ENCODE measurements at regions not wholly inside any gene's neighbourhood (a gene's known extent, or its start where the extent isn't known, plus 50 kb on each side); places are given as distances from the start of the nearest gene placed in this dataset.
"Not testable (repeated sequence)": the region's sequence is repeated elsewhere in the genome, so short reads cannot be mapped to it uniquely, and the experiment has no call there.

GRCh38 chr3:18182923-18183322 lies 242.2 kb downstream of the SATB1 start:
- TF ChIP-seq, protein P1, sequence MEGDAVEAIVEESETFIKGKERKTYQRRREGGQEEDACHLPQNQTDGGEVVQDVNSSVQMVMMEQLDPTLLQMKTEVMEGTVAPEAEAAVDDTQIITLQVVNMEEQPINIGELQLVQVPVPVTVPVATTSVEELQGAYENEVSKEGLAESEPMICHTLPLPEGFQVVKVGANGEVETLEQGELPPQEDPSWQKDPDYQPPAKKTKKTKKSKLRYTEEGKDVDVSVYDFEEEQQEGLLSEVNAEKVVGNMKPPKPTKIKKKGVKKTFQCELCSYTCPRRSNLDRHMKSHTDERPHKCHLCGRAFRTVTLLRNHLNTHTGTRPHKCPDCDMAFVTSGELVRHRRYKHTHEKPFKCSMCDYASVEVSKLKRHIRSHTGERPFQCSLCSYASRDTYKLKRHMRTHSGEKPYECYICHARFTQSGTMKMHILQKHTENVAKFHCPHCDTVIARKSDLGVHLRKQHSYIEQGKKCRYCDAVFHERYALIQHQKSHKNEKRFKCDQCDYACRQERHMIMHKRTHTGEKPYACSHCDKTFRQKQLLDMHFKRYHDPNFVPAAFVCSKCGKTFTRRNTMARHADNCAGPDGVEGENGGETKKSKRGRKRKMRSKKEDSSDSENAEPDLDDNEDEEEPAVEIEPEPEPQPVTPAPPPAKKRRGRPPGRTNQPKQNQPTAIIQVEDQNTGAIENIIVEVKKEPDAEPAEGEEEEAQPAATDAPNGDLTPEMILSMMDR (IDR thresholded peaks at IDR 0.05; ENCODE audit: insufficient read depth, low read length) = not testable (repeated sequence)
- not testable (repeated sequence) for TF ChIP-seq POLR2AphosphoS5 (IDR thresholded peaks at IDR 0.05; ENCODE audit: low read depth); SPI1 (IDR thresholded peaks at IDR 0.05; ENCODE audit: borderline replicate concordance, low read depth); GABPA (IDR thresholded peaks at IDR 0.05; ENCODE audit: low read depth)
- TF ChIP-seq, protein P2, sequence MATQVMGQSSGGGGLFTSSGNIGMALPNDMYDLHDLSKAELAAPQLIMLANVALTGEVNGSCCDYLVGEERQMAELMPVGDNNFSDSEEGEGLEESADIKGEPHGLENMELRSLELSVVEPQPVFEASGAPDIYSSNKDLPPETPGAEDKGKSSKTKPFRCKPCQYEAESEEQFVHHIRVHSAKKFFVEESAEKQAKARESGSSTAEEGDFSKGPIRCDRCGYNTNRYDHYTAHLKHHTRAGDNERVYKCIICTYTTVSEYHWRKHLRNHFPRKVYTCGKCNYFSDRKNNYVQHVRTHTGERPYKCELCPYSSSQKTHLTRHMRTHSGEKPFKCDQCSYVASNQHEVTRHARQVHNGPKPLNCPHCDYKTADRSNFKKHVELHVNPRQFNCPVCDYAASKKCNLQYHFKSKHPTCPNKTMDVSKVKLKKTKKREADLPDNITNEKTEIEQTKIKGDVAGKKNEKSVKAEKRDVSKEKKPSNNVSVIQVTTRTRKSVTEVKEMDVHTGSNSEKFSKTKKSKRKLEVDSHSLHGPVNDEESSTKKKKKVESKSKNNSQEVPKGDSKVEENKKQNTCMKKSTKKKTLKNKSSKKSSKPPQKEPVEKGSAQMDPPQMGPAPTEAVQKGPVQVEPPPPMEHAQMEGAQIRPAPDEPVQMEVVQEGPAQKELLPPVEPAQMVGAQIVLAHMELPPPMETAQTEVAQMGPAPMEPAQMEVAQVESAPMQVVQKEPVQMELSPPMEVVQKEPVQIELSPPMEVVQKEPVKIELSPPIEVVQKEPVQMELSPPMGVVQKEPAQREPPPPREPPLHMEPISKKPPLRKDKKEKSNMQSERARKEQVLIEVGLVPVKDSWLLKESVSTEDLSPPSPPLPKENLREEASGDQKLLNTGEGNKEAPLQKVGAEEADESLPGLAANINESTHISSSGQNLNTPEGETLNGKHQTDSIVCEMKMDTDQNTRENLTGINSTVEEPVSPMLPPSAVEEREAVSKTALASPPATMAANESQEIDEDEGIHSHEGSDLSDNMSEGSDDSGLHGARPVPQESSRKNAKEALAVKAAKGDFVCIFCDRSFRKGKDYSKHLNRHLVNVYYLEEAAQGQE (IDR thresholded peaks at IDR 0.05; ENCODE audit: insufficient replicate concordance, low read depth) = not testable (repeated sequence)

Data from HL-60 (cell line).